CD4-positive, alpha-beta T cell treated with Interleukin-4 for 1 hour (primary cell): ENCODE measurements at regions not wholly inside any gene's neighbourhood (a gene's known extent, or its start where the extent isn't known, plus 50 kb on each side); places are given as distances from the start of the nearest gene placed in this dataset.

Experiments used
- DNase-seq, 2 donors: peaks; one replicate each; pipeline ENCODE4 v3.0.0-alpha.2; 2020 to 2022

DNA sequence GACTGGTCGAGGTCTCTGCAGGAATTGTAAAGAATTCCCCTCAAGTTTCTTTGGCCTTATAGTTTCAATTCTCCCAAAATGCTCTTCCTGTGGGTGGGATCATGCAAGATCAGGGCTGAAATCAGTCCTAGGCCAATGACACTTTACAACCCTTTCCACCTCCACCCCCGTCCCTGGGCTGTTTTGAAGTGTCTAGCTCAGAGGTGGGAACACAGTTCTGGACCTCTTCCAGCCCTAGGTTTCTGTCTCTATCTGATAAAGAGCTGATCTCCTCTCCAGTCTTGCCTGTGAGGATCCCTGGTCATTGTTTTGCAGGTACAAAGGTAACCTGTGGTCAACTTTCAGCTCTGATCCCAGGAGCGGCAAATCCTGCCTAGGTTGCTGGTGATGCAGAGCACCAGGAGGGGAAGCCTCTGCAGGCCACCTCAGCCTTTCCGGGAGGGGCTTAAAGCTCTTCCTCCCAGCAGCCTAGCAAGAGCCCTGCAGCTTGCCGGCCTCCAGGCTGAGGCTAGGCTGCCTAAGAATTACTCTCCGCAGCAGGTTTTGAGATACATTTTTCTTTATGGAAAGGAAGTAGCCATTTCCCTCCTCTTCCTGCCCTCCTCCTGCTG is 69.8 kb upstream of the WIPF1 start:
- no peak for DNase-seq

DNA sequence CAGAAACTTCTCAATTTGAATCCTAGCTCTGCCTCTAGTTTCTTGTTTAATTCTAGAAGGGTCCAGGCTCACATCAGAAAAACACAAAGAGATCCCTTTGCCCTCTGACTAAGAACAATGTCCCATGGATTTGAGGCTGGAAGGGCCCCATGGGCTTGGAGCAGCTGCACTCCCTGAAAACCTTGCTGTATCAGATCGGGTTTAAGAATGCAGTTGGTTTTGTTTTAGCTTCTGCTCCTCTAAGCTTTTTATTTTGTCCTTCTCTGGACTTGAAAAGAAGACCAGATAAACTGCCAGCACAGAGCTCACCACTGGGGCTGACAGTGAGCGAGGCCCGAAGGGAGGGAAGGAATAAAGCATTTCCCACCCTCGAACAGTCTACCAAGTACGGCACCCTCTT is 69.2 kb upstream of the WIPF1 start:
- DNase-seq, result no peak

DNA sequence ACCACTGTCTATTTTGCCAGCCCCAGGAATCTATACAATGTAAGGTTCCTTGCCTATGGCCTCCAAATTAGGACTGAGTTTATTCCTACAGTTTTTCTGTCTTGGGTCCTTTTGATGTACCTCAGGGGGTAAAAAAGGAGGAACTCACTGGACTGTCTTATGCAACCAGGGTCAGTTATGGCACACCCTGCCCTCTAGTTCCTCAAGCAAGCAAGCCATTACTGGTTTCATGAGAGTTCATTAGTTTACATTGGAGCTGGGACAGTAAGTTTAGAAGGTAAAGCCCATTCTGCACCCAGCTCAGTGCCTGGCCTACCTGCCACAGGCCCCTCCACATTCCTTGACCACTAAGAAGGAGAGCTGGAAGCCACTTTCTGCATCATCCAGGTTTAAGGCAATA is 68.7 kb upstream of the WIPF1 start:
- peak in 1 of 2 donors; percentile 38 for DNase-seq

DNA sequence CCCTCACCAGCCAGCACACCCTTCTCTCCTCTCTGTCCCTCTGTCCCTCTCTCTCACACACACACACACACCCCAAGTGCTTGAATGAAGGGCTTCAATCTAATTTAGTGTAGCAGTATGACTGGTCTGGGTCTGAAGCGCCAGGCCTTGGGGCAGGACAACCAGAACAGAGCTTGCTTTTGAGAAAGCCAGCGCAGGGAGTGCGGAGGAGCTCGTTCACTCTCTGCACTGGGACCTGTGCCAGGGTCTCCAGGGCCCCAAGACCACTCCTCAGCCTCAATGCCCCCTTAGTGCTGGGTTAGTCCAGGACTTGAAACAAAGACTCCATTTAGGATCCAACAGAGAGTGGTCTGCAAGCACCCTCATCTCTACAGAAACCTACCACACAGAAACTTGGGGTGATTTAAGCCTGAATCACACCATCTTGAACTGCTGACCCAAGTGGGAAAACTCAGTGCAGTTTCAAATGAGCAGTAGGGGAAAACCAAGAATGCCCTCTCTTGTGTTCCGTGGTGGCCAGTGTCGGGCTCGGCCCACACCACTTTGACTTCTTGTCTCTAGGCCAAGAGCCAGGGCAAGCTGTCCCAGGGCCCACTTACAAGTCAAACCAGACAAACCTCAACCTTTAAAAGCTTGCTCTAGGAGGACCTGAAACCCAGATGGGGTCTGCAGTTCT is 66.6 kb upstream of the WIPF1 start:
- DNase-seq, result no peak

DNA sequence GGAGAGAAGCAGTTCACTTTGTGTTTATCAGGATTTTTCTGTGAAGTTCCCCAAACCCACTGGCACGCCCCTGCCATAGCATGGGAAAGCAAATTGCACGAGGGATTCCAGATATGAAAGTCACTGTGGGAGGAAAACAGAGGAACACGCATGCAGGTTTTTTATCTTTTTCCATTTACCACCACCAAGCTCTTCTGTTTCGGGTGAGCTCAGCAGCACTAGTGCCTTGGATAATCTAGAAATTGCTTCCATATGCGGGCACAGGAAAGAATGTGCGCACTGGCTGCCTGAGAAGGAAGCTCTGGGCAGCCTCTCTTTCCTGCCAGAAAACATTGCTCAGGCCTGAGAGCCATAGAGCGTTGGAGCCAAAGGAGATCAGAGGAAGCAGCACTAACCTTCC is 65.9 kb upstream of the WIPF1 start:
- no peak for DNase-seq

DNA sequence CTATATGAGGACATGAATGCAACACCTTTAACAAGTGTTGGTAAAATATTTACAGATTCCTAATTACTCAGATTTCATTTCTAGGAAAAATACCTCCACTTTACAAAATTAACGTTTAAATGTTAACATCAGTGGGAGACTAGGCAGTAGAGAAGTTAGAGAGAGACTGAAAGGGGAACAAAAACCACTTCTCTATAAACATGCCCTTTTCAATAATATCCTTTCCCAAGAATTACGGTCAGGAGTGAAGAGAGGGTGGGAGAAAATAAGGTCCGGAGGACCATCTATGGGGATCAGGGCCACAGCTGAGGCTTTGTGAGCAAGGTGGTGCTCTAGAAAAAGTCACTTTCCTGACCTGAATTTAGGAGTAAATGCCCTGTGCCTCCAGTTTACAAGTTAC is 65.3 kb upstream of the WIPF1 start:
- DNase-seq, result no peak

DNA sequence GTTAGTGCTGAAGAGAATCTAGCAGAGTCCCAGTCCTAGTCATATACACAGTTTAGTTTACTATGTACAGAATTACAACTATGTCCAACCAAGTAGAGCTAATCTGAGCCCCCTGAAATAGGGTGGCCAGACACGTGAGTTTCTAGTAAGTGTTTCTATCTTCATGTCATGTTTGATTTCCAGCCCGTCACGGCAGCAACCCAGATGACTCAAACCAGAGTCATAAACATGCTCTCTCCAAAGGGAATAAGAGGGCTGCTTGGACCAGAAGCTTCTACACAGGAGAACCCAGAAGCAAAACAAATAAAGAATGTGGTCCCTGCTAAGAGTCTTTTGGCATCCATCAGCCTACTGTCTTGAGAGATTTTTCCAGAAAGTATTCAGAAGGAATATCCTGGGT is 64.9 kb upstream of the WIPF1 start:
- no peak for DNase-seq

DNA sequence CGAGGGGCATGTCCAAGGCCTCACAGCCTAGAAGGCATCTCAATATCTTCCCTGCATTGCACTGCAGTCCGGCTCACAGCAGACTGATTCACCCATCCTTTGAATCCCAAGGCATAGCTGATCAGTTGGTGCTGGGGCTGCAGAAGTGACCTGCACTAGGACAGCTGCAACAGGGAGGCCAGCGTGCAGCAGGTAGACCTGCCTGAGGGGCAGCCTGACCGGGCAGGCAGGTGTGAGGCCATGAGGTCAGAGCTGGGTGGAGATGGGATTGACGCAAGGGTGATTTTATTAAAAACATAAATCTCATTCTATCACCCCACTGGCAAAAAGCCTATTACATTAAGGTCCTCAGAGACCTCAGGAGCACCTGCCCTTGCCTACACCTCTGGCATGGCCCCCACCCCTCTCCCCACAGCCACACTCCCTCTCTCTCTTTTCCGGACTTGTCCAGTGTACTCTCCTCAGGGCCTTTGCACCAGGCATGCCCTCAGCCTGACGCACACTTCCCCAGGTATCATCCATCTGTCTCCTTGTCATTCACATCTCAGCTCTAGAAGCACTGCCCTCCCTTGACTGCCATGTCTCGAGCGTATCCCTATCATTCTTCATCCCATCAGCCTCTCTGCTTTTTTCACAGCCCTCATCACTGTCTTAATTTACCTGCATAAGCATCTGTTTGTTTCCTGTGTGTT is 63.5 kb upstream of the WIPF1 start:
- no peak for DNase-seq

DNA sequence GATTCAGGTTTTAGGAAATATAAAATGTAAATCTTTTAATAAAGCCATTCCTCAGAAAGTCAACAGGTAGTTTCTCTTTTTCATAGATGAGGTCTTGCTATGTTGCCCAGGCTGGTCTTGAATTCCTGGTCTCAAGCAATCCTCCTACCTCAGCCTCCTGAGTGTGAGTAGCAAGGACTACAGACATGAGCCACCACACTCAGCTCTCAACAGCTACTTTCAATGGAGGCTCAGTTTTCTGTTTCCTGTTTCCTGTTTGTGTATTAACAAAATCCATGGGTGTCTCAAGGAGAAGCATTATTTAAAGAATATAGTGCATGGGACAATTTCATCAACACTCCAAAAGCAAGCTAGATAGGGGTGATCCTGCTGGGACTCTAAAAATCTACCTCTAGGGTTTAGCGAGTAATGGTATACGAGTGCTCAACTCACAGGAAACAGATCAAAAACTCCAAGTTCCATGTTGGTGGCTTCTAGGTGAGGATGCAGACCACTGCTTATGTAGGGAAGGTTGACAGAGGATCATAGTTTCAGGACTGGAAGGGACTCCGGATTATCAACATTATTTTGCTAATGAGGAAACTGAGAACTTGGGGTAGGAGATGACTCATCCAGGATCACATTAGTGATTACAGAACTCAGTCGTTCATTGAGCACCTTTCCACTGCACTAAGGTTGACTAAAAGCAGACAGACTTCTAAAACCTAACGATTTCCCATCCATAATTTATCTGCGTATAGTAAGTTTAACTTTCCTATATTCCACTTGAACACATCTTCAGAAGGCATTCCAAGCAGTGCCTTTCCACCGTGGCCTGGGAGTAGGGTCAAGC is 61.7 kb upstream of the WIPF1 start:
- DNase-seq, result no peak

DNA sequence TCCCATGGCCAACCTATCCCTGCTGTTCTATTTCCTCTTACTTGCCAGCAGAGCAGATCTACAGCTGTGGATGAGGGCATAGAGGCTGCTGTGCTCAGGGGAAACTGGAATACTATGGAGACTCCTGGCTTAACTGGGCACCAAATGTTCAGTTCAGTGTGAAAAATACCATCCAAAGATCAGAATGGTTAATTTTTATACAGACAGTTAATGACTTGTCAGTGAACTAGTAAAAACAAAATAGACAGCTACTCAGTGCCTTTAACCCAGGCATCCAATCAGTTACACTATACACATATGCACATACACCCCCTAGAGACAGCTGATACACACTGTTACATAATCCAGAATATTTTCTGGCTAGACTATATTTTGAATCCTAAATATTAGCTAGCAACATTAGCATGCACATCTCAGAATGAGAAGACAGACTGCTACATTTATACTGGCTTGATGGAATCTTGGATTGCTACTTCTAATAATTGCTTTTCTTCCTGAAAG is 59.1 kb upstream of the WIPF1 start:
- DNase-seq, result no peak

DNA sequence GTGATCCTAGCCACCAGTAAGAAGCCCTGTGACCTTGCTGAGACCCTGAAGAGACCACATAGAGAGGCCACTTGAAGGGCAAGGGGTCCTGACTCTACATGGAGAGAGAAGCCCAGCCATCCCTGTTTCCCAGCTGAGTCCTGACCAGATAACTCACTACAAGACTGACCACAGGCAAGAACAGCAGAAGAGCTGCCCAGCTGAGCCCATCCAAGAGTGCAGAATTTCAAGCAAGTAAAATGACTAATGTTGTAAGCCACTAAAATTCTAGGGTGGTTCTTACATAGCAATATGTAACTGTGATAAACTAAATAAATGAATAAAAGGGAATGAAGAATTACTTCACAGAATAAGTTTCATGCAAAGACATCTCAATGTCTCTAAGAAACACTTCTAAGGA is 58.4 kb upstream of the WIPF1 start:
- DNase-seq, result no peak

DNA sequence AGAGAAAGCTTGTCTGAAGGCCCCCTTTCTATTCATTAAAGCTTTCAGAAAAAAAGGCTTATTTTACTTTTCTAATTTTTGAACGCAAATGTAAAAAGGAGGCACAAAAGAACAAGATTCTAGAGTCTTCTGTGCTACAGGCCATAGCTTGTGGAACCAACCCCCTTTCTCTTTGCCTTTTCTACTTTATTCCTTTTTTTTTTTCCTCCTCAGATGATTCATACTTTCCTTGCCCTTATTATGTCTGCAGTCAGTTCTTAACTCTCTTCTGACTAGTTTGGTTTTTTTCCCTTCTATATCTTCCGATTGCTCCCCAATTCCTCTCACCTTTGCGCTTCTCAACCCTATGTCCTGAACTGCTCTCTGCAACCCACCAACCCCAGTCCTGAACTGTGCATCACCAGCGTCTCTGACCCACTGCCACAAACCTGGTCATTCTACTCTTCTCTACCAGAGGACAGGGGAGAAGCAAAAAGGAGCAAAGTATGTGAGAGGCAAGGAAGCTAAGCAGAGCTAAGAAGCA is 56.9 kb upstream of the WIPF1 start:
- no peak for DNase-seq

DNA sequence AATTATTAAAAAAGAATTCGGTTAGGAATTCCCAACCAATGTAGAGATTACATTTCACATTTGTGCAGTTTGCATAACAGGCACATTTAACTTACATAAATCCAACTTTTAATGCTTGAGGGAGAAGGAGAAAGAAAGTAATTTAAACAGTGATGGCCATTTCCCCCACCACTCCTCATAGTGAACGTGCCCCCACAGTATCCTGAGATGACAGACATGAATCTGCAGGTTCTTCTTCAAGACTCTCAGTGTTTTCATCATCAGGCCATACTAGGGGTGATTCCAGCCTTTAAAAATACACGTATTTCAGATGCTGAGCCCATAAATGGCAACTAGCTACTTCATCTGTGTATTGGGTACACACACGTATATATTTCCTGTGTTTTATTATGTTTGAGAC is 51.3 kb upstream of the WIPF1 start:
- no peak for DNase-seq
